ENCODE measurements at regions not wholly inside any gene's neighbourhood (a gene's known extent, or its start where the extent isn't known, plus 50 kb on each side); places are given as distances from the start of the nearest gene placed in this dataset.

DNA sequence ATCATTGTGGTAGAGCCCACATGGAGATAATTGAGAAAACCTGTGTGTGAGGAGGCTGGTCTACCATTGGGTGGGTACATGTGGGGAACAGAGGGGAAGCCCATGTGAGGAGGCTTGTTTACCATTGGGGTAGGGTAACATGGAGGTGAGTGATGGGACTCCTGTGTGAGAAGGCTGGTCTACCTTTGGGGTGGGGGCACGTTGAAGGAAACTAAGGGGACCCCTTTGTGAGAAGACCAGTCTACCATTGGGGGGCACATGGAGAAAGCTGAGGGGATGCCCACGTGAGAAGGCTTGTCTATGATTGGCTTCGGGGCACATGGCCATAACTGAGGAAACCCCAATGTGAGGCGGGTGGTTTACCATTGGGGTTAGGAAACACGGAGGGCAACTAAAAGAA is 158.5 kb downstream of the FBLN2 start (continued):
- no peak for TF ChIP-seq POLR2AphosphoS5 (IDR thresholded peaks at IDR 0.05; ENCODE audit: low read depth)
- TF ChIP-seq, protein P1, sequence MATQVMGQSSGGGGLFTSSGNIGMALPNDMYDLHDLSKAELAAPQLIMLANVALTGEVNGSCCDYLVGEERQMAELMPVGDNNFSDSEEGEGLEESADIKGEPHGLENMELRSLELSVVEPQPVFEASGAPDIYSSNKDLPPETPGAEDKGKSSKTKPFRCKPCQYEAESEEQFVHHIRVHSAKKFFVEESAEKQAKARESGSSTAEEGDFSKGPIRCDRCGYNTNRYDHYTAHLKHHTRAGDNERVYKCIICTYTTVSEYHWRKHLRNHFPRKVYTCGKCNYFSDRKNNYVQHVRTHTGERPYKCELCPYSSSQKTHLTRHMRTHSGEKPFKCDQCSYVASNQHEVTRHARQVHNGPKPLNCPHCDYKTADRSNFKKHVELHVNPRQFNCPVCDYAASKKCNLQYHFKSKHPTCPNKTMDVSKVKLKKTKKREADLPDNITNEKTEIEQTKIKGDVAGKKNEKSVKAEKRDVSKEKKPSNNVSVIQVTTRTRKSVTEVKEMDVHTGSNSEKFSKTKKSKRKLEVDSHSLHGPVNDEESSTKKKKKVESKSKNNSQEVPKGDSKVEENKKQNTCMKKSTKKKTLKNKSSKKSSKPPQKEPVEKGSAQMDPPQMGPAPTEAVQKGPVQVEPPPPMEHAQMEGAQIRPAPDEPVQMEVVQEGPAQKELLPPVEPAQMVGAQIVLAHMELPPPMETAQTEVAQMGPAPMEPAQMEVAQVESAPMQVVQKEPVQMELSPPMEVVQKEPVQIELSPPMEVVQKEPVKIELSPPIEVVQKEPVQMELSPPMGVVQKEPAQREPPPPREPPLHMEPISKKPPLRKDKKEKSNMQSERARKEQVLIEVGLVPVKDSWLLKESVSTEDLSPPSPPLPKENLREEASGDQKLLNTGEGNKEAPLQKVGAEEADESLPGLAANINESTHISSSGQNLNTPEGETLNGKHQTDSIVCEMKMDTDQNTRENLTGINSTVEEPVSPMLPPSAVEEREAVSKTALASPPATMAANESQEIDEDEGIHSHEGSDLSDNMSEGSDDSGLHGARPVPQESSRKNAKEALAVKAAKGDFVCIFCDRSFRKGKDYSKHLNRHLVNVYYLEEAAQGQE (IDR thresholded peaks at IDR 0.05; ENCODE audit: unreplicated experiment) = no peak

DNA sequence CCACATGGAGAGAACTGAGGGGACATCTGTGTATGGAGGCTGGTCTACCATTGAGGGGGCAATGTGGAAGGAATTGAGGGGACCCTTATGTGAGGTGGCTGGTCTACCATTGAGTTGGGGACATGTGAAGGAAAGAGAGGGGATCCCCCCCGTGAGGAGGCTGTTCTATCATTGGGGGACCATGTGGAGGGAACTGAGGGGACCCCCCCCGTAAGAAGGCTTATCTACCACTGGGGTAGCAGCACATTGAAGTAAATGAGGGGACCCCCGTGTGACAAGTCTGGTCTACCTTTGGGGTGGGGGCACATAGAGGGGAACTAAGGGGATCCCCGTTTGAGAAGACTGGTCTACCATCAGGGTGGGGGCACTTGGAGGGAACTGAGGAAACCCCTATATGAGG is 158.0 kb downstream of the FBLN2 start:
- H3K4me3 Mint-ChIP-seq = no peak overlapping the region
- Histone ChIP-seq H3K27ac (ENCODE audit: low read depth) (no peak overlapping the region), H3K79me2 (replicated peaks; ENCODE audit: insufficient read depth) (no peaks in the 10 kb centered on the region), H4K20me1 (replicated peaks; ENCODE audit: insufficient read depth) (no peaks in the 10 kb centered on the region), H2AFZ (no peak overlapping the region), H3K9me2 (ENCODE audit: insufficient read depth) (peaks cover 18% of the 10 kb centered on the region), H3F3A (replicated peaks; ENCODE audit: low read depth) (no peaks in the 10 kb centered on the region), H3K4me3 (no peak overlapping the region), H3K27me3 (ENCODE audit: insufficient read depth) (no peaks in the 10 kb centered on the region), H3K36me3 (ENCODE audit: insufficient read depth) (no peaks in the 10 kb centered on the region), H3K4me2 (no peak overlapping the region), H3K4me1 (ENCODE audit: insufficient read depth) (no peaks in the 10 kb centered on the region)
- peaks cover 64% of the 10 kb centered on the region for H3K9me3 Mint-ChIP-seq
- no peaks in the 10 kb centered on the region; the same call in 2 of the 3 replicates for H3K4me1 Mint-ChIP-seq
- DNase-seq (ENCODE audit: low spot score) = no peak
- no peak for ATAC-seq
- peaks cover 11% of the 10 kb centered on the region for H3K36me3 Mint-ChIP-seq (ENCODE audit: low read depth)
- H3K27me3 Mint-ChIP-seq (ENCODE audit: insufficient read depth, low read depth, poor library complexity) = peaks cover 19% of the 10 kb centered on the region
- H3K27ac Mint-ChIP-seq = no peak overlapping the region
- TF ChIP-seq, protein P2, sequence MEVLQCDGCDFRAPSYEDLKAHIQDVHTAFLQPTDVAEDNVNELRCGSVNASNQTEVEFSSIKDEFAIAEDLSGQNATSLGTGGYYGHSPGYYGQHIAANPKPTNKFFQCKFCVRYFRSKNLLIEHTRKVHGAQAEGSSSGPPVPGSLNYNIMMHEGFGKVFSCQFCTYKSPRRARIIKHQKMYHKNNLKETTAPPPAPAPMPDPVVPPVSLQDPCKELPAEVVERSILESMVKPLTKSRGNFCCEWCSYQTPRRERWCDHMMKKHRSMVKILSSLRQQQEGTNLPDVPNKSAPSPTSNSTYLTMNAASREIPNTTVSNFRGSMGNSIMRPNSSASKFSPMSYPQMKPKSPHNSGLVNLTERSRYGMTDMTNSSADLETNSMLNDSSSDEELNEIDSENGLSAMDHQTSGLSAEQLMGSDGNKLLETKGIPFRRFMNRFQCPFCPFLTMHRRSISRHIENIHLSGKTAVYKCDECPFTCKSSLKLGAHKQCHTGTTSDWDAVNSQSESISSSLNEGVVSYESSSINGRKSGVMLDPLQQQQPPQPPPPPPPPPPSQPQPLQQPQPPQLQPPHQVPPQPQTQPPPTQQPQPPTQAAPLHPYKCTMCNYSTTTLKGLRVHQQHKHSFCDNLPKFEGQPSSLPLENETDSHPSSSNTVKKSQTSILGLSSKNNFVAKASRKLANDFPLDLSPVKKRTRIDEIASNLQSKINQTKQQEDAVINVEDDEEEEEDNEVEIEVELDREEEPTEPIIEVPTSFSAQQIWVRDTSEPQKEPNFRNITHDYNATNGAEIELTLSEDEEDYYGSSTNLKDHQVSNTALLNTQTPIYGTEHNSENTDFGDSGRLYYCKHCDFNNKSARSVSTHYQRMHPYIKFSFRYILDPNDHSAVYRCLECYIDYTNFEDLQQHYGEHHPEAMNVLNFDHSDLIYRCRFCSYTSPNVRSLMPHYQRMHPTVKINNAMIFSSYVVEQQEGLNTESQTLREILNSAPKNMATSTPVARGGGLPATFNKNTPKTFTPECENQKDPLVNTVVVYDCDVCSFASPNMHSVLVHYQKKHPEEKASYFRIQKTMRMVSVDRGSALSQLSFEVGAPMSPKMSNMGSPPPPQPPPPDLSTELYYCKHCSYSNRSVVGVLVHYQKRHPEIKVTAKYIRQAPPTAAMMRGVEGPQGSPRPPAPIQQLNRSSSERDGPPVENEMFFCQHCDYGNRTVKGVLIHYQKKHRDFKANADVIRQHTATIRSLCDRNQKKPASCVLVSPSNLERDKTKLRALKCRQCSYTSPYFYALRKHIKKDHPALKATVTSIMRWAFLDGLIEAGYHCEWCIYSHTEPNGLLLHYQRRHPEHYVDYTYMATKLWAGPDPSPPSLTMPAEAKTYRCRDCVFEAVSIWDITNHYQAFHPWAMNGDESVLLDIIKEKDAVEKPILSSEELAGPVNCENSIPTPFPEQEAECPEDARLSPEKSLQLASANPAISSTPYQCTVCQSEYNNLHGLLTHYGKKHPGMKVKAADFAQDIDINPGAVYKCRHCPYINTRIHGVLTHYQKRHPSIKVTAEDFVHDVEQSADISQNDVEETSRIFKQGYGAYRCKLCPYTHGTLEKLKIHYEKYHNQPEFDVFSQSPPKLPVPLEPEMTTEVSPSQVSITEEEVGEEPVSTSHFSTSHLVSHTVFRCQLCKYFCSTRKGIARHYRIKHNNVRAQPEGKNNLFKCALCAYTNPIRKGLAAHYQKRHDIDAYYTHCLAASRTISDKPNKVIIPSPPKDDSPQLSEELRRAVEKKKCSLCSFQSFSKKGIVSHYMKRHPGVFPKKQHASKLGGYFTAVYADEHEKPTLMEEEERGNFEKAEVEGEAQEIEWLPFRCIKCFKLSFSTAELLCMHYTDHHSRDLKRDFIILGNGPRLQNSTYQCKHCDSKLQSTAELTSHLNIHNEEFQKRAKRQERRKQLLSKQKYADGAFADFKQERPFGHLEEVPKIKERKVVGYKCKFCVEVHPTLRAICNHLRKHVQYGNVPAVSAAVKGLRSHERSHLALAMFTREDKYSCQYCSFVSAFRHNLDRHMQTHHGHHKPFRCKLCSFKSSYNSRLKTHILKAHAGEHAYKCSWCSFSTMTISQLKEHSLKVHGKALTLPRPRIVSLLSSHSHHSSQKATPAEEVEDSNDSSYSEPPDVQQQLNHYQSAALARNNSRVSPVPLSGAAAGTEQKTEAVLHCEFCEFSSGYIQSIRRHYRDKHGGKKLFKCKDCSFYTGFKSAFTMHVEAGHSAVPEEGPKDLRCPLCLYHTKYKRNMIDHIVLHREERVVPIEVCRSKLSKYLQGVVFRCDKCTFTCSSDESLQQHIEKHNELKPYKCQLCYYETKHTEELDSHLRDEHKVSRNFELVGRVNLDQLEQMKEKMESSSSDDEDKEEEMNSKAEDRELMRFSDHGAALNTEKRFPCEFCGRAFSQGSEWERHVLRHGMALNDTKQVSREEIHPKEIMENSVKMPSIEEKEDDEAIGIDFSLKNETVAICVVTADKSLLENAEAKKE (CRISPR knock-in tag; IDR thresholded peaks at IDR 0.05) = no peak
- TF ChIP-seq EZH2phosphoT487 (IDR thresholded peaks at IDR 0.05; ENCODE audit: unreplicated experiment) (no peak), NANOG (IDR thresholded peaks at IDR 0.05; ENCODE audit: borderline replicate concordance) (no peak), EZH2 (IDR thresholded peaks at IDR 0.05; ENCODE audit: low read depth, unreplicated experiment) (no peak), STAT1 (IDR thresholded peaks at IDR 0.05; ENCODE audit: unreplicated experiment) (no peak)
- TF ChIP-seq, protein P1 (IDR thresholded peaks at IDR 0.05; ENCODE audit: unreplicated experiment) = no peak
- TF ChIP-seq, protein P3, sequence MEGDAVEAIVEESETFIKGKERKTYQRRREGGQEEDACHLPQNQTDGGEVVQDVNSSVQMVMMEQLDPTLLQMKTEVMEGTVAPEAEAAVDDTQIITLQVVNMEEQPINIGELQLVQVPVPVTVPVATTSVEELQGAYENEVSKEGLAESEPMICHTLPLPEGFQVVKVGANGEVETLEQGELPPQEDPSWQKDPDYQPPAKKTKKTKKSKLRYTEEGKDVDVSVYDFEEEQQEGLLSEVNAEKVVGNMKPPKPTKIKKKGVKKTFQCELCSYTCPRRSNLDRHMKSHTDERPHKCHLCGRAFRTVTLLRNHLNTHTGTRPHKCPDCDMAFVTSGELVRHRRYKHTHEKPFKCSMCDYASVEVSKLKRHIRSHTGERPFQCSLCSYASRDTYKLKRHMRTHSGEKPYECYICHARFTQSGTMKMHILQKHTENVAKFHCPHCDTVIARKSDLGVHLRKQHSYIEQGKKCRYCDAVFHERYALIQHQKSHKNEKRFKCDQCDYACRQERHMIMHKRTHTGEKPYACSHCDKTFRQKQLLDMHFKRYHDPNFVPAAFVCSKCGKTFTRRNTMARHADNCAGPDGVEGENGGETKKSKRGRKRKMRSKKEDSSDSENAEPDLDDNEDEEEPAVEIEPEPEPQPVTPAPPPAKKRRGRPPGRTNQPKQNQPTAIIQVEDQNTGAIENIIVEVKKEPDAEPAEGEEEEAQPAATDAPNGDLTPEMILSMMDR (conservative IDR thresholded peaks at IDR 0.05; ENCODE audit: low read depth in 2 of 2) = no peak
- TF ChIP-seq, protein P4, sequence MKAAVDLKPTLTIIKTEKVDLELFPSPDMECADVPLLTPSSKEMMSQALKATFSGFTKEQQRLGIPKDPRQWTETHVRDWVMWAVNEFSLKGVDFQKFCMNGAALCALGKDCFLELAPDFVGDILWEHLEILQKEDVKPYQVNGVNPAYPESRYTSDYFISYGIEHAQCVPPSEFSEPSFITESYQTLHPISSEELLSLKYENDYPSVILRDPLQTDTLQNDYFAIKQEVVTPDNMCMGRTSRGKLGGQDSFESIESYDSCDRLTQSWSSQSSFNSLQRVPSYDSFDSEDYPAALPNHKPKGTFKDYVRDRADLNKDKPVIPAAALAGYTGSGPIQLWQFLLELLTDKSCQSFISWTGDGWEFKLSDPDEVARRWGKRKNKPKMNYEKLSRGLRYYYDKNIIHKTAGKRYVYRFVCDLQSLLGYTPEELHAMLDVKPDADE (IDR thresholded peaks at IDR 0.05) = no peak

Data from GM23338 (cell line).